ENCODE measurements at regions not wholly inside any gene's neighbourhood (a gene's known extent, or its start where the extent isn't known, plus 50 kb on each side); places are given as distances from the start of the nearest gene placed in this dataset.

GRCh38 chrX:65933085-65933589 is 106.7 kb downstream of the VSIG4 start:
- Histone ChIP-seq H3K4ac (replicated peaks; ENCODE audit: insufficient read length, low read depth, low read length) (no peak overlapping the region), H3K9me3 (ENCODE audit: insufficient read depth in 2 of 2, low read depth in 1 of 2, low read length in 1 of 2) (peaks cover 10% of the 10 kb centered on the region in 2 experiments; a peak in 2 of 4 replicates), H4K8ac (ENCODE audit: extremely low read depth, insufficient read depth, low read length) (no peak overlapping the region), H3K79me1 (ENCODE audit: low read depth, low read length) (no peaks in the 10 kb centered on the region), H4K91ac (replicated peaks; ENCODE audit: insufficient read length, low read length) (no peak overlapping the region), H3K4me1 (replicated peaks in 1 of 4; ENCODE audit: control insufficient read depth in 3 of 4, insufficient read depth in 4 of 4, low read length in 3 of 4) (no peaks in the 10 kb centered on the region), H3K23me2 (ENCODE audit: low read depth, low read length) (no peaks in the 10 kb centered on the region), H4K5ac (ENCODE audit: insufficient read length, low read depth, low read length) (no peak overlapping the region), H4K20me1 (replicated peaks in 1 of 2; ENCODE audit: control insufficient read depth in 1 of 2, insufficient read depth in 2 of 2, low read length in 2 of 2) (no peaks in the 10 kb centered on the region), H3K14ac (ENCODE audit: insufficient read length) (no peak overlapping the region), H2AK5ac (ENCODE audit: low read depth, low read length) (no peak overlapping the region), H3K4me3 (ENCODE audit: extremely low read depth in 1 of 4, insufficient read depth in 2 of 4, low read depth in 3 of 4, low read length in 4 of 4) (no peak overlapping the region), H2BK120ac (replicated peaks; ENCODE audit: low read depth, low read length) (no peak overlapping the region), H3K56ac (replicated peaks; ENCODE audit: insufficient read length, low read depth, low read length) (no peak overlapping the region), H3K27ac (ENCODE audit: low read depth, low read length) (no peak overlapping the region), H3K23ac (ENCODE audit: insufficient read length) (no peak overlapping the region), H2BK5ac (ENCODE audit: low read depth, low read length) (no peak overlapping the region), H2AFZ (ENCODE audit: low read length) (no peak overlapping the region), H2BK12ac (ENCODE audit: low read depth, low read length) (no peak overlapping the region), H3K79me2 (ENCODE audit: control insufficient read depth in 1 of 2, insufficient read depth in 2 of 2, low read length in 2 of 2) (no peaks in the 10 kb centered on the region), H3K9ac (replicated peaks in 1 of 4; ENCODE audit: extremely low read depth in 1 of 4, low read depth in 3 of 4, low read length in 3 of 4) (no peak overlapping the region), H3K36me3 (ENCODE audit: control insufficient read depth in 2 of 4, insufficient read depth in 4 of 4, low read length in 3 of 4) (no peaks in the 10 kb centered on the region), H3K18ac (ENCODE audit: extremely low read depth, low read length) (no peak overlapping the region), H3K27me3 (replicated peaks in 1 of 4; ENCODE audit: control insufficient read depth in 3 of 4, extremely low read depth in 1 of 4, insufficient read depth in 3 of 4, low read length in 3 of 4) (no peaks in the 10 kb centered on the region), H2BK20ac (ENCODE audit: low read length) (no peak overlapping the region), H3K4me2 (ENCODE audit: insufficient read depth in 1 of 2, low read depth in 2 of 2, low read length in 2 of 2) (no peak overlapping the region), H2BK15ac (ENCODE audit: low read length) (no peak overlapping the region)
- no peak for FAIRE-seq
- POLR2A ChIA-PET (ENCODE audit: partially characterized antibody) = no interaction called here
- CTCF ChIA-PET (ENCODE audit: partially characterized antibody) = no interaction called here
- 100% methylated on average over 2 of the region's 2 CpGs; no CpG with 5 or more reads in 1 of the 2 experiments for WGBS, 2 experiments (ENCODE audit: extremely low coverage in 1 of 2, insufficient coverage in 1 of 2, insufficient read length in 1 of 2, insufficient replicate concordance in 2 of 2, low coverage in 1 of 2, low lambda C conversion rate in 2 of 2, missing lambda C conversion rate in 1 of 2)
- DNase-seq (ENCODE audit: low read depth in 1 of 2, low spot score in 2 of 2) = no peak
- TF ChIP-seq CTBP2 (IDR thresholded peaks at IDR 0.05; ENCODE audit: borderline replicate concordance, insufficient read depth, insufficient read length, low read length) = no peak
- TF ChIP-seq CHD2 (IDR thresholded peaks at IDR 0.05; ENCODE audit: low read length) = no peak
- no peak for TF ChIP-seq ASH2L (IDR thresholded peaks at IDR 0.05; ENCODE audit: low read length)
- TF ChIP-seq POLR2A (IDR thresholded peaks at IDR 0.05; ENCODE audit: control extremely low read depth in 1 of 2, low read depth in 2 of 2, low read length in 2 of 2) = no peak
- TF ChIP-seq MAFK (IDR thresholded peaks at IDR 0.05; ENCODE audit: low read depth, low read length) = no peak
- TF ChIP-seq MAX (IDR thresholded peaks at IDR 0.05) = no peak
- TF ChIP-seq SP4 (IDR thresholded peaks at IDR 0.05; ENCODE audit: low read length) = no peak
- TF ChIP-seq ZNF274 (IDR thresholded peaks at IDR 0.05; ENCODE audit: borderline replicate concordance, extremely low read depth, low read length) = no peak
- TF ChIP-seq KDM4A (IDR thresholded peaks at IDR 0.05; ENCODE audit: low read depth, low read length, severe bottlenecking) = no peak
- no peak for TF ChIP-seq ATF2 (IDR thresholded peaks at IDR 0.05; ENCODE audit: low read length)
- TF ChIP-seq SUZ12 (IDR thresholded peaks at IDR 0.05; ENCODE audit: low read length) = no peak
- TF ChIP-seq TBP (IDR thresholded peaks at IDR 0.05; ENCODE audit: low read depth, low read length) = no peak

Data from H1 (cell line).